ENCODE measurements at regions not wholly inside any gene's neighbourhood (a gene's known extent, or its start where the extent isn't known, plus 50 kb on each side); places are given as distances from the start of the nearest gene placed in this dataset.

- no peak for DNase-seq (ENCODE audit: low spot score)
Measured at GRCh38 chr2:217227794-217228193, 367.9 kb upstream of the TNP1 start.

DNA sequence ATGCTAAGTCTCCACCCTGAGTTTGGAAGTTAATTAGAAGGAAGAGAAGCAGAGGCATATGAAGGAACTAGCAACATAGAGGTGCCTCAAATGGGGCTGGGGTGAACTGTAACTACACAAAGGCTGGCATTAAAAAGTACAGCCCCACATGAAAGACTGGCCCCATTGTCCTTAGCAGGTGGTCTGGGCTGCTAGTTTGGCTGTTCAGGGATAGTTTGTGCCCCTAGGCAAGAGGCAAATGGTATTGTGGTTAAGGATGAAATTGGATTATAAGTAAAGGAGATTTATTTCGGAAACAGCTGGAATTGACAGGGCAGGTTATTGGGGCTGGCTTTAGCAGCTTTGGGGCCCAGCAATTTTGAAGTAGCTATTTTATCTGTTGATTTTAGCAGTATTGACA lies 365.7 kb upstream of the TNP1 start:
- no peak for DNase-seq (ENCODE audit: low spot score)

- no peak for DNase-seq (ENCODE audit: low spot score)
Measured at GRCh38 chr2:217223222-217223930, 363.5 kb upstream of the TNP1 start.

DNA sequence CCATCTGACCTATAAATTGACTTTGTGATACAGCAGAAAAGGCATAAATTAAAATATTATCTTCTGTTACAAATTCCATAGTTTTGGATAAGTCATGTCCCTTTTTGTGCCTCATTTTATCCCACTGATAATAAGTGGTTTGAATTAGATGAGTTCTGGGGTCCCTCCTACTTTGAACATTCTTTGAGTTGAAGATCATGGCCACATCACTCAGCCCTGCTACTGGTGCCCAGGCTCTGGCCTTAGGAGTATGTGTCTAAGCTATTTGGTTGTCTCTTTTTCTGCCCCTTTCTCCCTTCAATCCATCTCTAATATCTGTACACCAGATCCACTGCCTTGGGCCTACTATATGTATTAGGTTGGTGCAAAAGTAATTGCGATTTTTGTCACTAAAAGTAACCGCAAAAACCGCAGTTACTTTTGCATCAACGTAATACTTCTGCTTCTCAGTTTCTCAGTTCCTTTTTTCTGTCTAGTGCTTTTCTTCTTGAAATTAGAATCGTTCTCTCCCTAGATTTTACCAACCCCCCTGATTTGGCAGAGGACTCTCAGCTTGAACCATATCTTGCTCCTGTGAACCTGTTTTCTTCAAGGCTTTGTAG lies 362.5 kb upstream of the TNP1 start:
- DNase-seq (ENCODE audit: low spot score): no peak

DNA sequence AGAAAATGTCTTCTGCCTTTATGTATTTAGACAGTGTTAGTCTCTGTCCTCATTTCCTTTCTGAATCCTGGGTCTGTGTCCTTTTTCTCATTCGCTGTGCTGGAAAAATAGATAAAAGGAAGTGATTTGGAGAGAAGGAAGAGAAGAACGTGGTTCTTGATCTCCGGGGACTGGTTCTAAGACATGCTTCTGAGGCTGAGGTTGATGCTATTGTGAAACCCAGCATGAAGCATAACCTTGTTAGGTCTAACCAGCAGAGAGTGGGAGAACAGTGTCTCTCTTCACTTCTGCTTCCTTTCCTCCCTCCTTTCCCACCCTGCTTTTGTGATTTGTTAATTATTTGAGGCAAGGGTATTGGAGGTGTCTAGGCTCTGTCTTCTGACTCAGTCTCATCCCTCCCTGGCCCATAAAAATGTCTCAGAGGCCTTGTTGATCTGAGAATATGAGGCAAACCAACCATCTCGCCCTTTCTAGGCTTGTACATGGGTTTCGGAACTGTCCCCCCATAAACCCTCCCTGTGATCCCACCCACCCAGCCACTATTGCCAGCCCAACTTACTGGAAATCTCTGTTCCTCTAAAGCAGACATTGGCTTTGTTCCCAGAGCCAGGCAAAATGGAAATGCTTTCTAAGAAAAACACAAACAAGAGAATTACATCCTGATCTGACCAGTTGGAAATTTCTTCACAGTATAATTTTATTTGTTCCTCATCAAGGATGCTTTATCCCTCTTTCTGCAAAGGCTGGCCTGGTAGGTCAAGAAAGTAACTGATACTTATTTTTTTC lies 360.6 kb upstream of the TNP1 start:
- peak; percentile 2 for DNase-seq (ENCODE audit: low spot score)

- DNase-seq (ENCODE audit: low spot score): no peak
Measured at GRCh38 chr2:217219164-217219520, 359.3 kb upstream of the TNP1 start.

DNA sequence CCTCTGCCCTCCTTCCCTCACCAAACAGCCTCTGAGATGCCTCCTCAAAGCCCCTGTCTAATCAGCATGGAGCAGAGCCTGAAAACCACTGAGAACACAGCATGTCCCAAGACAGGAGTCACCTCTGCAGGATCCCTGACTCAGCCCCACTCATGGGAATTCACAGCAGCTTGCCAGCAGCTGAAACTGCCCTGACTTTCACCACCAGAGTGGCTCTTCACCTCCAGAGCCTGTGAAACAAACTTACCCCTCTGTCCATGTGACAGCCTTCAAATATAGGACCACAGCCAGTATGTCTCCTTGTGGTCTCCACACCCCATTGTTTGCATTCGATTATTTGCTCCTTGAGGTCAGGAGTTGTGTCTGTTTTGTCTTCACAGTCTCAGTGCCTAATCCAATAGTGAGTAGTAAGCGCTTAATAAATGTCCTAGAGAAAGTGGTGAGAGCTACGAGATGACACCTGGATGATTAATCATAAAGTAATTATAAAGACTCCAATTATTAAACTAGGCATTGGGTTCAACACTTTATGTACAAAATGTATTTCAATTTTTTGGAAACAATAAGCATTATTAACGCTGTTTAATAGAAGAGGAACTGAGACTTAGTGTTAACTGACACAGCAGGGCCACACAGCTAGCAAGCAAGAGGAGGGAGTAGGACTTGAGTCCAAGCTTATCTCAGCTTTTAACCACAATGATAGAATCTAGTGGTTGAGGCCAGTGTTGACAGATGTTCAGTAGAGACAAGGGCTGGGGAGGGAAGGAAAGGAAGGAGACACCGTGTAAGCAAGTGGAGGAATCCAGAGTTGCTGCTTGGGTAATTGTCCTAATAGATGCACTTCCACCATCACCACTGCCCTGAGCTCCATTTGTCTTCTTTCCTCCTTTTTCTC lies 358.7 kb upstream of the TNP1 start:
- DNase-seq (ENCODE audit: low spot score): no peak

DNA sequence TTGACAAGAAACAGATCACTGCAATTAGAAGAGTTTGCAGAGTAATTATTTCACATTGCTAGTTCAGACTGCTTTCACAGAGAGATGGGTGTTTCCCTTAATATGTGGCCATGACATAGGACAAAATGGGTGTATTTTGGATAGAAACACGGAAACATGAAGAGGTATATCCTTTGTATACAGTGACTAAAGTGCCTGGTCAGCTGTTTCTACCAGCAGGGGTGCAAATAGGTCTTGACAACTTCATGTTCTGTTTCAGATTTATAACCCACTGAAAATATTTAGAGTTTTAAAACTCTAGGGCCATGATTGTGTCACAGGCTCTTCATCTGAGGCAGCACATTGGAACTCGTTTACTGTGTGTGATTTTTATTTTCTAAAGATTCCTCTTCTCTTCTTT lies 357.1 kb upstream of the TNP1 start:
- DNase-seq (ENCODE audit: low spot score): no peak

GRCh38 chr2:217216316-217216715 lies 356.5 kb upstream of the TNP1 start:
- no peak for DNase-seq (ENCODE audit: low spot score)

DNA sequence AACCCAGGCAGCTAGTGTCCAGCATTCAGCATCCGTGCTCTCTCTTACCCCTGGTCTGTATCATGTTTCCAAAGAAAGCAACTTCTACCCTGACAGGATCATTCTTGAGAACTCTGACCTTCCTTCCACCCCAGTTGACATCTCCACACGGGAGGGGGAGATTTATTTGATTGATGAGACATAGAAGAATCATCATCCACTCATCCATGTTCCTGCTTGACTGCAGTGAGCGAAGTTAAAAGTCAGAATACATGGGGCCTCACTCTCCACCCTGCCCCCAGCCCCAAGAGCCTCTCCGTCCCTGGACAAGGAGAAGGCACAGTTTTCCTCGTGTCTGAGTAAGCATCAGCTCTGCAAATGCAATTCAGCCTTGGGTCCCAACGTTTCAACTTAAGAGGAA lies 356.0 kb upstream of the TNP1 start:
- no peak for DNase-seq (ENCODE audit: low spot score)

DNA sequence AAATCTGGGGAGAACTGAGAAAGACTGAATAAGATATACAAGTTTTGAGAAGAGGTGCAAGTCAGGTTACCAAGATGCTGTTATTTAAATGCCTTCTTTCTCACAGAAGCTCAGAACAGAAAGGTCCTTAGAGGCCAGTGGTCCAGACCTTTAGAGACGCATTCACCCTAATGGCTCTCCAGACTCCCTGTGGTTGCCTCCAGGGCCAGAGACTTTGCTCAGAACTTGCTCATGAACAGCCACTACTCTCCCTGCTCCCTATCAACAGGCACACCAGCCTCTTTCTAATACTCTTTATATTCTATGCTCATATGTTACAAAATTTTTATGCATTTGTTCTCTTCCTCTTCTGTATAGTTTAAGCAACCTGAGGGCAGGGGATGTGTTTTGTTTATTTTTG lies 349.0 kb upstream of the TNP1 start:
- DNase-seq (ENCODE audit: low spot score): no peak

- DNase-seq (ENCODE audit: low spot score): no peak
Measured at GRCh38 chr2:217207699-217208010, 347.8 kb upstream of the TNP1 start.

- DNase-seq (ENCODE audit: low spot score): no peak
Measured at GRCh38 chr2:217206907-217207698, 347.2 kb upstream of the TNP1 start.

DNA sequence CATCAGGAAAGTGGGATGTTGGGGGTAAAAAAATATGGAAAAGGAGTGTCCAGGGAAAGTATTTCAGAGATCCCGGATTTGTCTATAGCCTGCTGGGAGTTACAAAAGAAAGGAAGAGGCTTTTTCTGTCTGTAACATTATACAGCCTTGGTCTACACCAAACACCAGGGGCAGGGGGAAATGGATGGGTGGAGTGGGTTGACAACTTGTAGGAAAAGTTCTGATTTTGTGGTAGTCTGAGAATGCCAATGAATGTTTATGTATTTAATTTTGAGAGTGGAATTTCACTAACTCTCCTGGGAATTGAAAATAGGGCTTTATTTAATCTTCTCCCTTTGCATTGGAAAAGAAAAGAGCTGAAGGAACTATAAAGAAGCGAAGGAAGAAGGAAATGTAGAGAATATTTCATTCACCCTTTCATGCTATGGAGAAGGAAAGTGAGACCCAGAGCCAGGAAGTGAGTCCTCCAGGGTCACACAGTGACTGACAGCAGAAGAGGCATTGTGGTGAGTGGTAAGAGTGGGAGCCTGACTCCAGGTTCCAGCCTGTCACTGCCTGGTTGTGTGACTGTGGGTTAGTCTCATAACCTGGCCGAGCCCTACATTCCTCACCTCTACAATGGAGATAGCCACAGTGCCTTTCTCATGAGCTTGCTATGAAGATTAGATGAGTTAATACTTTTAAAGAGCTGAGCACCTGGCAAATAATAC lies 346.3 kb upstream of the TNP1 start:
- no peak for DNase-seq (ENCODE audit: low spot score)

DNA sequence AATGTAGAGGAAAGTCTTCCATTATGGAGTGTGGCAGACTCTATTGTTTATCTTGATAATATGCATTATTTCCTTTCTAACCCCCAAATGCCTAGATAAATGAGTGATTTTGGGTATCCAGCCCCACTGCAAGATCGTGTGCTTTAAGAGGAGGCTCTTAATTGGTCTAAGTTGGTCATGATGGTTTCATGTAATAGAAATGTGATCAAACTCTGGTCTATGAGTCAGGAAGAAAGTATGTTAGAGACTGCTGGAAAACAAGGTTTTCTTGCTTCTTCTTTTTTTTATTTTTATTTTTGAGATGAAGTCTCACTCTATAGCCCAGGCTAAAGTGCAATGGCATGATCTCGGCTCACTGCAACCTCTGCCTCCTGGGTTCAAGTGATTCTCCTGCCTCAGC lies 344.5 kb upstream of the TNP1 start:
- DNase-seq (ENCODE audit: low spot score): no peak

DNA sequence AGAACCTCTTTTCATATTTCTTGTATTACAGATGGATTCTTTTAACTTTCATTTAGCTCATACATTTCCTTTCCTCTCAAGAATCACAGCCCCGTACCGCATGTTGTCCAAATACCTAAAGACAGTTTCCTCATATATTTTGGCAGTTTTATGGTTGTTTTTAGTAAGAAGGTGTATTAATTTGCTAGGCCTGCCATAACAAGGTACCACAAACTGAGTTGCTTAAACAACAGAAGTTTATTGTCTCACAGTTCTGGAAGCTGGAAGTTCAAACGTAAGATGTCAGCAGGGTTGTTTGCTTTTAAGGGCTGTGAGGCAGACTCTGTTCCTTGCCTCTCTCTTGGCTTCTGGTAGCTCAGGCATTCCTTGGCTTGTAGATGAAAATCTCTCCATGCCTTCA lies 343.2 kb upstream of the TNP1 start:
- DNase-seq (ENCODE audit: low spot score): no peak

GRCh38 chr2:217199255-217199630 lies 339.4 kb upstream of the TNP1 start:
- no peak for DNase-seq (ENCODE audit: low spot score)

DNA sequence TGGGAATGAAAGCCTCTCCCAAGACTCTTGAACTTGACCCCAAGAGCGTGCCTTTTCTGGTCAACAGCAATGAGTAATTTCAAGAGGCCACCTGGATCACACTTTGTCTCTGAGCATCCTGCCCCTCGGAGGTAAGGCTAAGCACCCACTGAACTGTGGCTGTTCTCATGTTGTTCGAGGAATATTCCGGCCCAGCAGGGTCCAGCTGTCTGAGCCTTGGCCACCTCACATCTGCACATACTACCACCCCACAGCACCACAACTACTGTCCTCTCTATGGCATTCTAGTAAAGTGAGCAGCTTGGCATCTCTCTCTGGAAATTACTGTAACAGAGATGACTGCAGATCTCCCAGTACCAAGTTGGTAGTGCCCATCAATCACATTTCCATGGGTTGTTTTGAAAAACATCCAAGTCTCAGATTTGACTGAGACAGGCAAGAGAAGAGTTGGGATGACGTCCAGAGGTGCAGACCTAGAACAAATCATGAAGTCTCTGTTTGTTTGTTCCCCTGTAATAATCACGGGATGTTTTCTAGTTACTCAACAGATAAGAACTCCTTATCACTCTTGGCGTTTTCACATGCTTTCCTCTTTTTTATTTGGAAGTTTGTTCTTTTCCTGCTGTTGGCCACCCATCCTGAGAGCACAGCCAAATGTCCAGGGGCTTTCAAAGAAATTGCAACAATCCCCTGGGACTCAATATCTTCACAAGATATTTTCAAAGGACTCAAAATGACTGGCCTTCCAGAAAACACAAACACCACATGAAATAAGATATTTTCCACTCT lies 336.0 kb upstream of the TNP1 start:
- no peak for DNase-seq (ENCODE audit: low spot score)

- no peak for DNase-seq (ENCODE audit: low spot score)
Measured at GRCh38 chr2:217195016-217195415, 335.2 kb upstream of the TNP1 start.

Data from putamen (tissue), 1 donor.